Liver (tissue), 8 donors: ENCODE measurements at regions not wholly inside any gene's neighbourhood (a gene's known extent, or its start where the extent isn't known, plus 50 kb on each side); places are given as distances from the start of the nearest gene placed in this dataset.

Experiments
- DNase-seq: peaks from one replicate; pipeline ENCODE4 v3.0.0-alpha.2; 2017; ENCODE audit warnings: low spot score
- H3K27ac ChIP-seq, 2 donors: one replicate each; pipeline ENCODE4 v1.7.0; 2013; ENCODE audit warnings: inconsistent platforms in 2 of 2, low read length in 2 of 2, control low read depth in 1 of 2, low read depth in 1 of 2, mild to moderate bottlenecking in 1 of 2
- H3K27me3 ChIP-seq, 4 donors: one replicate each; pipeline versions ENCODE4 v1.6.1 to v1.7.0; 2013; ENCODE audit warnings: low read length in 3 of 4, inconsistent platforms in 1 of 4, mild to moderate bottlenecking in 1 of 4, moderate library complexity in 1 of 4; ENCODE audit not compliant: control insufficient read depth in 4 of 4, insufficient read depth in 4 of 4
- H3K36me3 ChIP-seq, 4 donors: one replicate each; pipeline versions ENCODE4 v1.6.1 to v1.7.0; 2013; ENCODE audit warnings: low read length in 3 of 4, mild to moderate bottlenecking in 3 of 4, low read depth in 1 of 4, moderate library complexity in 1 of 4; ENCODE audit not compliant: control insufficient read depth in 4 of 4, insufficient read depth in 3 of 4
- H3K4me1 ChIP-seq, 4 donors: one replicate each; pipeline versions ENCODE4 v1.6.1 to v1.7.0; 2013; ENCODE audit warnings: low read length in 3 of 4, mild to moderate bottlenecking in 3 of 4, moderate library complexity in 1 of 4; ENCODE audit not compliant: control insufficient read depth in 4 of 4, insufficient read depth in 4 of 4
- H3K4me3 ChIP-seq, 3 donors: one replicate each; pipeline versions ENCODE4 v1.6.1 to v1.7.0; 2013; ENCODE audit warnings: low read length in 3 of 3, control low read depth in 1 of 3, low read depth in 1 of 3, mild to moderate bottlenecking in 1 of 3
- H3K9ac ChIP-seq, 2 donors: one replicate each; pipeline ENCODE4 v1.7.0; 2013; ENCODE audit warnings: low read length in 2 of 2, mild to moderate bottlenecking in 2 of 2, moderate library complexity in 2 of 2, control low read depth in 1 of 2, low read depth in 1 of 2
- H3K9me3 ChIP-seq, 4 donors: one replicate each; pipeline versions ENCODE4 v1.6.1 to v1.7.0; 2013; ENCODE audit warnings: low read length in 3 of 4; ENCODE audit not compliant: control insufficient read depth in 4 of 4
- ATF3 ChIP-seq: IDR thresholded peaks from 2 replicates; pipeline ENCODE4 v1.6.1; 2016; ENCODE audit warnings: antibody characterized with exemption
- CTCF ChIP-seq: fragments of 150-350 bp; IDR thresholded peaks from 2 replicates; pipeline ENCODE4 v1.5.1; 2017; ENCODE audit warnings: improper control_type of control experiment, low read depth, low read length; ENCODE audit not compliant: missing input control
- EGR1 ChIP-seq, 2 donors: IDR thresholded peaks; 2 replicates each; pipeline ENCODE4 v1.6.1; 2016 to 2018; ENCODE audit warnings: antibody characterized with exemption in 2 of 2, low read depth in 2 of 2
- FOXA1 ChIP-seq: IDR thresholded peaks from 2 replicates; pipeline ENCODE4 v1.6.1; 2016; ENCODE audit warnings: antibody characterized with exemption
- FOXA2 ChIP-seq: IDR thresholded peaks from 2 replicates; pipeline ENCODE4 v1.6.1; 2016; ENCODE audit warnings: antibody characterized with exemption
- GABPA ChIP-seq, 2 donors: IDR thresholded peaks in 1 of 2; conservative IDR thresholded peaks in 1 of 2; 2 replicates each; pipeline ENCODE4 v1.6.1; 2016; ENCODE audit warnings: antibody characterized with exemption in 2 of 2, mild to moderate bottlenecking in 1 of 2, moderate library complexity in 1 of 2
- HNF4A ChIP-seq, 2 donors: conservative IDR thresholded peaks; 2 replicates each; pipeline ENCODE4 v1.6.1; 2016; ENCODE audit warnings: antibody characterized with exemption in 2 of 2, mild to moderate bottlenecking in 2 of 2
- HNF4G ChIP-seq: IDR thresholded peaks from 2 replicates; pipeline ENCODE4 v1.6.1; 2016; ENCODE audit warnings: antibody characterized with exemption
- JUND ChIP-seq, 2 donors: IDR thresholded peaks; 2 replicates each; pipeline ENCODE4 v1.6.1; 2016; ENCODE audit warnings: antibody characterized with exemption in 2 of 2
- MAX ChIP-seq: IDR thresholded peaks from 2 replicates; pipeline ENCODE4 v1.6.1; 2016; ENCODE audit warnings: antibody characterized with exemption
- NR2F2 ChIP-seq: IDR thresholded peaks from 2 replicates; pipeline ENCODE4 v1.6.1; 2016; ENCODE audit warnings: antibody characterized with exemption
- RAD21 ChIP-seq, 2 donors: IDR thresholded peaks; 2 replicates each; pipeline ENCODE4 v1.6.1; 2016; ENCODE audit warnings: antibody characterized with exemption in 2 of 2, mild to moderate bottlenecking in 2 of 2
- REST ChIP-seq: IDR thresholded peaks from 2 replicates; pipeline ENCODE4 v1.6.1; 2016; ENCODE audit warnings: antibody characterized with exemption, mild to moderate bottlenecking
- RXRA ChIP-seq, 2 donors: IDR thresholded peaks; 2 replicates each; pipeline ENCODE4 v1.6.1; 2017 to 2018; ENCODE audit warnings: antibody characterized with exemption in 2 of 2, mild to moderate bottlenecking in 1 of 2
- SP1 ChIP-seq: IDR thresholded peaks from 2 replicates; pipeline ENCODE4 v1.6.1; 2018; ENCODE audit warnings: antibody characterized with exemption, mild to moderate bottlenecking
- TAF1 ChIP-seq: conservative IDR thresholded peaks from 2 replicates; pipeline ENCODE4 v1.6.1; 2016; ENCODE audit warnings: antibody characterized with exemption, mild to moderate bottlenecking
- YY1 ChIP-seq: IDR thresholded peaks from 2 replicates; pipeline ENCODE4 v1.6.1; 2016; ENCODE audit warnings: antibody characterized with exemption, mild to moderate bottlenecking
- ZBTB33 ChIP-seq: IDR thresholded peaks from 2 replicates; pipeline ENCODE4 v1.6.1; 2016; ENCODE audit warnings: antibody characterized with exemption
- WGBS: extraction: QIAGEN DNeasy Blood & Tissue Kit; methylation state at CpG from one replicate; pipeline ENCODE4 v1.1.7; 2013; 5-methylcytosine and 5-hydroxymethylcytosine counted together
- donor health status: healthy.
- donor health status: healthy.
- donor health status: healthy.
- donor health status: healthy.
- donor health status: healthy.

GRCh38 chr3:154015307-154015706, 105.9 kb upstream of the ARHGEF26 start:
- WGBS: 65% methylated on average over 4 of the region's 4 CpGs
- Histone ChIP-seq H3K4me3 (no peak overlapping the region), H3K36me3 (no peaks in the 10 kb centered on the region), H3K9me3 (peaks cover 0 to 2% (median 0%) of the 10 kb centered on the region in 4 donors), H3K4me1 (no peaks in the 10 kb centered on the region), H3K27me3 (no peaks in the 10 kb centered on the region), H3K27ac (no peak overlapping the region), H3K9ac (no peak overlapping the region)
- TF ChIP-seq MAX (no peak), HNF4G (no peak), FOXA1 (no peak), SP1 (no peak), CTCF (no peak), NR2F2 (no peak), JUND (IDR thresholded peaks at IDR 0.05) (no peak), EGR1 (IDR thresholded peaks at IDR 0.05; ENCODE audit: low read depth in 2 of 2) (no peak), RAD21 (IDR thresholded peaks at IDR 0.05) (no peak), FOXA2 (no peak), RXRA (IDR thresholded peaks at IDR 0.05) (no peak), TAF1 (no peak), ATF3 (no peak), HNF4A (conservative IDR thresholded peaks at IDR 0.05) (no peak), REST (no peak), YY1 (no peak), GABPA (IDR thresholded peaks at IDR 0.05 in 1 of 2, conservative IDR thresholded peaks at IDR 0.05 in 1 of 2) (no peak), ZBTB33 (no peak)
- DNase-seq: no peak
